Stimulated activated CD4-positive, alpha-beta T cell treated with anti-CD3 and anti-CD28 coated beads, Interleukin-15, amount 100 ng/mL, for 48 hours (primary cell): ENCODE measurements at regions not wholly inside any gene's neighbourhood (a gene's known extent, or its start where the extent isn't known, plus 50 kb on each side); places are given as distances from the start of the nearest gene placed in this dataset.
"Not testable (repeated sequence)": the region's sequence is repeated elsewhere in the genome, so short reads cannot be mapped to it uniquely, and the experiment has no call there.

Experiments
- DNase-seq, 2 donors: peaks; one replicate each; pipeline ENCODE4 v3.0.0-alpha.2; 2020; ENCODE audit warnings: low read depth in 2 of 2

DNA sequence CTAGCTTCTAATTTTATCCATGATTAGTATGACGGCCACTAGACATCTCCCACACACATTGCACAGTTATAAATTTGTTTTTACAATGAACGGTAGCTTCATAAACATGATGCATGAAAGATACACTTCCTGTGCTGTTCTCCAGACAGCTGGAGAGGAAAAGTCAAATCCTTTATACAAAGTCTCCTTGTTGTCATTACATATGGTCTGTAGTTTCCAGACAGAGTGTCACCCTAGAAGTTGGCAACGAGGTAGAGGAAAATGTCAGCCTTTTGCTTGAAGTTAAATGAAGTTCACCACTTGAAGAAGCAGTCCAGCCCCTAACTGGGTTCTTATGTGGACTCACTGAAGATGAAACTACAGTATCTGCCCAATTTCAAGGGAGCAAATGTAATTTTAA lies 253.0 kb upstream of the P2RY1 start:
- DNase-seq, result no peak

GRCh38 chr3:152583963-152584362 lies 251.0 kb upstream of the P2RY1 start:
- DNase-seq, result no peak

- no peak for DNase-seq
These were observed 248.0 kb upstream of the P2RY1 start for GRCh38 chr3:152586974-152587373.

DNA sequence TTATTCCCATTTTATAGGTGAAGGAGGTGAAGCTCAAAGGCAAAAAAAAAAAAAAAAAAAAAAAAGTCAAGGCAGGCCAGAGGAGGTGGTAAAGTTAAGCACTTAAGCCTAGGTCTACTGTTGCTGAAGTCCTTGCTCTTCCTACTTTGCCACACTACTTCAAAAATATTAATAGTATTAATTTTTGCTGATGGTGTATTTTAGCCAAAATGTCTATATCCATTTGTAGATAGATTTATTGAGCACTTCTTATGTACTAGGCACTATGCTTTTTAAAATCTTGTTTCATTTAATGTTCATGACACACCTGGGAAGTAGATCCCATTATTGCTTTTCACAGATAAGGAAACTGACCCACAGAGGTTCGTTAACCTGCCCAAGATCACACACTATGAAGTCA lies 247.1 kb upstream of the P2RY1 start:
- DNase-seq, result no peak

DNA sequence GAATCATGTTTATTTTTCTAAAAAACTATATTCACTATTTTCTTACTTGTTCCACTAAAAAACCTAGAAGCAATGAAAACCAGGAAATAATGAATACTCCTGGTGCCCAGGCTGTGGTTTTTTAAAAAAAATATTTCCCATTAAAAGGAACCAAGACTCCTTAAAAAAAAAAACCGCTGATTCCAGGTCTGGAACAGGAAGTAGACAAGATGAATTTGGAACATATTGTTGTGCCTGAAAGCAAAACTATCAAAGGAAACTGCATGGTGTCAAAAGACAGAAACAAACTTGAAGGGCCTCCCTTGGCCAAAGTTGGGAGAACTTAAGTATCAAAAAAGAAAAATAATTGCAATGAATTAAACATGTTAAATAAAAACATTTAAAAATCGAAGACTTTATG lies 245.3 kb upstream of the P2RY1 start:
- DNase-seq, result no peak

DNA sequence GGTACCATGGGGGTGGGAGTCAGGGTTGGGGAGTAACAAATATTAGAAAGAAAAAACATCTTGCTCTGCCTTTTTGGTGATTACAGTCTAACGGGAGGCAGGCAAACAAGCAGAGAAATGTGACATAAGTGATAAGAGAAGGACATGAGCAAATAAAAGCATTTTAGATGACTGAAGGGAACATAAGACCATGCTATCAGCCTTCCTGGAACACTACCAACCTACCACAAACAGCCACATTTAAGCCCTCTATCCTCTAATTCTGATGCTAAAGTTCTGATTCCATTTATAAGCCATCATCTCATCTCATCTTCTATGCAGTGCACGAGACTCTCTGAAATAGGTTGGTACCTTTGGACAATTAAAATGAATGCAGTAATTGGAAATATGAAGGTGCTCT lies 243.4 kb upstream of the P2RY1 start:
- no peak for DNase-seq

GRCh38 chr3:152593242-152593641 lies 241.7 kb upstream of the P2RY1 start:
- DNase-seq, result no peak

DNA sequence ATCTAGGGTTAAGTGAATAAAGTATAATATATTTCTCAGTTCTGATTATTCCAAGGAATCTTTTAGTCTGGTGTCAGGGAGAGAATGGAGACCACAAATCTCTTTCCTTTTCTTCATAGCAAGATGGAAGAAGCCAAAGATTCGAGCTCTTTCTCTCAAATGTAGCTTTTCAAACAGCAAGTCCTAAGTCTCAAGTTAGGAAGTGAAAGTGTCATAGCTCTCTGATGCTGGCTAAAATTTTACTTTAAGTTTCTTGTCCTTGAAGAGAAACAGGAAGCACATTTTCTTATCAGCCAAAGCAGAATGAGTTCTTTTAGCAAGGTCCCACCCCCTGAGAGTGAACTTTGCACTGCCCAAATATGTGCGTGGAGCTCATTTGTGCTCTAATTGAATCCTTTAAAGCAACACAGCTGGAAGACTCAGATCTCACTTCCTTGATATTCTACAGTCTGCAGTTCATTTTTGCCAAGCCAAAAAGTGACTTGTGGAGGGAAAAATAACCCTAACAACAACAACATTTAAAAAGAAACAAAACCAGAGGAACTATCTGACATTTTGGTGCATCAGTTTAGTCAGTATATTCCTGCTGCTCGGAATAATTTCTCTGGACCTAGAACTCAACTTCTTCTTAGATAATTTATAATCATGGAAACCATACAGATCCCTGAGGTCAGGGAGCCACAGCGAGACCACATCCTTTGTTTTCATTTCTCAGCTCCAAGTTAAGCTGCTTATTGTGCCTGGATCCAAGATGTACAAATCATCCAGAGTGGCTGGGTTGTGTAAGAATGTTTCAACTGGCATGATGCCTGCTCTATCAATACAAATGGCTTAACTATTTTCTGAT lies 238.7 kb upstream of the P2RY1 start:
- DNase-seq, result no peak

GRCh38 chr3:152596832-152597231 lies 238.1 kb upstream of the P2RY1 start:
- not testable (repeated sequence) for DNase-seq

DNA sequence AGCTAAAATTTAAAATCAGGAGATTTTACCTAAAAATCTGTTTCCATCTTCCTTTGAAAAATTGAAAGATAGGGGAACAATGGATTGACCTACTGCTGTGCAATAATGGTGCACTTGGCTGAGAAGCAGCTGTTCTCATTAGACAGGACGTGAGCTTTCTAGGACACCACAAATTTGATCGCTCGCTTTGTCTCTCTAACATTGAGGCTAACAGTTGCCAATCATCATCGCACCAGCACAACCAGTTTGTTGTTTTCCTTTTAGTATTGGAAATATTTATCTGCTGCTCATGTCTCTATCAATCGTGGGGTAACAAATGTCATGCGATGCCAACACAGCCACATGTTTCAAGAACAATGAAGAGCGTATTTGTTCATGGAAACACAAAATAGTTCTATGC lies 228.8 kb upstream of the P2RY1 start:
- no peak for DNase-seq

DNA sequence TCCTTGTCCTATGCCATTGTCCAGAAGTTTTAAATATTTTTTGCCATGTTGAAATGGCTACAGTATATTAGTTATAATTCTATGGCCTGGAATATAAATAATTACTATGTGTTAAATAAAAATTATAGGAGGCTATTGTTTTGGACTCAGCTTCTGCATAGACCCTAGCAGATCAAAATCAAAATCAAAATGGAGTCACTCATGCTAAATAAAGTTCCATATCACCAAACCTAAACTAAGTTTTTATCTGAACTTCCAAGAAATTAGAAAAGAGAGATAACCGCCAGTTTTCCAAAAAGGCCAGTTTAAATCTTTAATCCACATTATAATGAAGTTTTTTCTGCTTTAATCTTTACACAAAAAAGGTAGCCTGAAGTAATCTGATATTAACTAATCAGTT lies 227.8 kb upstream of the P2RY1 start:
- DNase-seq, result no peak

- DNase-seq, result no peak
These were observed 226.0 kb upstream of the P2RY1 start for GRCh38 chr3:152608696-152609594.

GRCh38 chr3:152609891-152610290 lies 225.0 kb upstream of the P2RY1 start:
- DNase-seq, result no peak

DNA sequence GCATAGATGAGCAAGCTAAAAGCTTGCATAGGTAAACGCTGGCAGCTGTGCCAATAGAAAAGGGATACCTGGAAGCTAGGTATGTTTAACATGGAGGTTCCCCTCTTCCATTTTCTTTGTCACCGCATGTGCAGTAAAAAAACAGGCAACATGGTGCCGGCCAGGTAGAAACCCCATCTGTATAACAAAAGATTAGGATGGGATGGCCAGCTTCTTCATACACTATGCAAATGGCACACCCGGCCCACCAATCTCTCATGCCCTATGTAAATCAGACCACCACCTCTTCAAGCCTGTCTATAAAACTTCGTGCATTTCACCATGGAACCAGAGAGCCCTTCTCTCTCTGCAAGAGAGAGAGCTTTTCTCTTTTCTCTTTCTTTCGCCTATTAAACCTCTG lies 224.3 kb upstream of the P2RY1 start:
- no peak for DNase-seq

DNA sequence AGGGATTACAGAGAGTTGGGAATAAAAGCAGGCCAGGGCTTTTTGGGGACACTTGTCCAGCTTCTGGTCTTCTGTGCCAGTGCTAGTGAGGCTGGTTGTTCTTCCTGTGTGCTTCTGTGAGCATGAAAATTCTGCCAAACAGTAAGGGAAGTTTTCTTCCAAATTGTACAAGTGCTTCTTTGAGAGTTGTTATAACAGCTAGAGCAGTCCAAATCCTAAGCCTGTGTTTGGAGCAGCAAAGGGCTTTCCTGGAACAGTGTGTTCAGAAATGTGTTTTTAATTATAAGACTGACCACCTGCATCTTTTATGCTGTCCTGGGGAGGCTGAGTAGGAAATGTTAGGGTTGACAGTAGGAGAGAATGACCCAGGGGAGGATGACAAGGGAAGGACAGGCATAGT lies 223.0 kb upstream of the P2RY1 start:
- no peak for DNase-seq

DNA sequence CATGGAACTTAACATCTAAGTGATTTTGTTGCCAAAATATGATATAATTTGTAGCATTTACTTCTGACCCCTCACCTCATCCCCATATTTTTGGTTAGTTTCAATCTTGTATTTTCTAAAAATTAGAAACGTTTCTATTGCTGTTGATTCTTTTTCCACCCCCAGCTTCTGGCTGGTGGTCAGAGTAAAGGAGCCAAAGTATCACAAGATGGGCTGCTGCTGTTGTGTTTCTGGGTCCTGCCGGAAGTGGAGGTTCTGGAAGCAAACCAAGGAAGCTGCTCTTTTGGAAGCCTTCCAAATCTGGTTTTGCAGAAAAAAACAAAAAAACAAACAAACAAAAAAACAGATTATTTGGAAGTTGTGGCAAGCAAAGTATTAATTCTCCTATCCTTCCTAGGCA lies 221.1 kb upstream of the P2RY1 start:
- no peak for DNase-seq

- DNase-seq, result no peak
These were observed 219.2 kb upstream of the P2RY1 start for GRCh38 chr3:152615681-152616080.

DNA sequence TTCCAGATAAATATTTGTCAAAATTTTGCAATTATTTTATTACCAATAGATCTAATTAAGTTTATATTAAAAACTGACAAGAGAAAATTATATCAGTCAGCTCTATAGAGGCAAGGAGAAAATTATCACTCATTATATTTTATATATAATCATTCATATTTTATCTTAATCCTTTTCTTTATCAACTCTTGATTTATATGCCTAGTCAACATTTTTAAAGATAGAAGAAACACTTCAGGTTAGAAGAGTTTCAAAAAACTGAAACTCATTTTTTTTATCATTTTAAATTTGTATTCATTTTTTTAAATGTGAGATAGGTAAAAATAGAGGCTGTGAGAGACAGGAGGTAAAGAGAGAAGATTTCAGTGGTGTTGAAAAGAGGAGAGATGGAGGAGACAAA lies 217.3 kb upstream of the P2RY1 start:
- no peak for DNase-seq

DNA sequence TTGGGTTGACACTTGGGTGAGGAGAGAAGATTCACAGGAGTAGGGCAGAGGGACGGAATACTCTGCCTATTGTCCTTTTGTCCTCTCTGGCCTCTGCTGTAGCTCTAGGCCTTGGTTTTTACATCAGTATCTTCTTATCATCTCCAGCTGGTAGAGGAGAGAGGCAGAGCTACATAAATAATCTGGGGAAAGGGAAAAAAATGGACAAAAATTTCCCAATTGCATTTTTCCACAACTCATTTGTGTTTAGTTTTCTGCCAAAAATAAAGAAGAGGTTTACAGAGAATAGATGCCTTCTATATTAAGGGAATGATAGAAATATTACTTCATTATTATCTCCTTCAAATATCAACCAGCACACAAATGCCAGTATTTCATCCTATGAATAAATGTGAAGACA lies 216.4 kb upstream of the P2RY1 start:
- DNase-seq, result no peak

GRCh38 chr3:152619691-152620090 lies 215.2 kb upstream of the P2RY1 start:
- no peak for DNase-seq

DNA sequence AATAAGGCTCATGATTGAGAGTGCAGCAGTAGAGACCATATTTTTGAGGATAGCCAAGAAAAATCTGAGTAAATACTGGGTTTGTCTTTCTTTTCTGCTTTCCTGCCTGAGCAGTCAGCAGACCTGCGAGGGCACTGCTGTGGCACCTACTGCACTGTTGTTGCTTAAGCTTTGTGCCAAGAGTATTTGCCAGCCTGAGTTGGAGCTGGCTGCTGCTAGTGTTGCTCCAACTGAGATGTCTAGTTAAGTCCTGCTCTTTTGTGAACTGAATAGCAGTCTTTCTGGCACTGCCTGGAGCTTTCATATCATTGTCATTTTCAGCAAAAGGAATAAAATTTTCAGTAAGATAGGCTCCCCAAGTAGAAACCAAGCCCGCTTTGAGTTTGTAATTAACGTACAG lies 214.5 kb upstream of the P2RY1 start:
- no peak for DNase-seq

DNA sequence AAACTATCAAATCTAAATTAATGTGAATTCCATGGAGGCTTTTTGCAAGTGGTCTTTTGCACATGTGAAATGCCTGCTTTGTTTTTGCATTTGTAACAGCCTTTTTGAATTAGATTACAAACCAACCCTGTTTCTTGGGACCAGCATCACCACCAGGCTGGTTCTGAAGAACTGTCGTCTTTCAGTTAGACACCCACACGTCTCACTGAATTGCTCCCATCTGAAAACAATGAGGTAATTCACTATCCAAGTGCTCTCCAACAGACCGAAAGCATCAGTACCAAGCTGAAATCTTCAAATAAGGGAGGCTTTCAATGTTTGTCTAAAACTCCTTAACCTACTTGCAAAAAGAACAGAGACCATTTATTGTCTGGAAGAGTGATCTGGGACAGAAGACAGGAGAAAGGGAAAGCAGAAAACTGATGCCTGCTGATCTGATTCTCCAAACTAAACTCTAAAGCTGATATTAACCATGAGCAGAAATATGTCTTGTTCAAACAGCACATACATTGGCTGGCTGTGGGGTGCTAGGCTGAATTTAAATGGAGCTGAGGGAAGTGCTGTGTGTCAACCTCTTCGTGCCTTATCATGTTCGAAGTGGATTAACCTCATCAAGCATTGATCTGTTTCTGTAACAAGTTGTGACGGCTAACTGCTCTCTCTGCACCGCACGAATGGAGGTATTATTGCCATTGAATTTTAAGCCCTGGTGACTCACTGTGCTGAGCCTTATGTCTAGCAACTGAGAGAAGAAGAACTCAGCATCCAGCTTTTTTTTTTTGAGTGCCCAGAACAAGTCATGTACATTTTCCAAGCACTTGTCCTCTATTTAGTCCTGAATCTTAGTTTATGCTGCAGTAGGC lies 213.7 kb upstream of the P2RY1 start:
- no peak for DNase-seq
